ENCODE measurements at regions not wholly inside any gene's neighbourhood (a gene's known extent, or its start where the extent isn't known, plus 50 kb on each side); places are given as distances from the start of the nearest gene placed in this dataset.
A peak's percentile ranks its signal among the peaks of the same experiment; 100 is the strongest.

- H3K27ac Mint-ChIP-seq, result no peak overlapping the region
- H3K36me3 Mint-ChIP-seq, result peaks cover 4 to 5% of the 10 kb centered on the region in 2 donors
- DNase-seq (ENCODE audit: low spot score in 2 of 2), result no peak
- no peak for ATAC-seq
- no peaks in the 10 kb centered on the region for H3K9me3 Mint-ChIP-seq
Measured at GRCh38 chr20:62569615-62570014, 72.7 kb upstream of the SLCO4A1 start.

- no peak for DNase-seq (ENCODE audit: low spot score in 2 of 2)
- H3K9me3 Mint-ChIP-seq, result no peaks in the 10 kb centered on the region
- no peak for ATAC-seq
- peaks cover 4 to 5% of the 10 kb centered on the region in 2 donors for H3K36me3 Mint-ChIP-seq
- no peak overlapping the region for H3K27ac Mint-ChIP-seq
Measured at GRCh38 chr20:62570403-62570802, 71.9 kb upstream of the SLCO4A1 start.

- no peak overlapping the region for H3K27ac Mint-ChIP-seq
- DNase-seq (ENCODE audit: low spot score in 2 of 2) (no peak), ATAC-seq (no peak)
- no peaks in the 10 kb centered on the region for H3K9me3 Mint-ChIP-seq
- H3K36me3 Mint-ChIP-seq, result peaks cover 4 to 5% of the 10 kb centered on the region in 2 donors
Measured at GRCh38 chr20:62570897-62571668, 71.2 kb upstream of the SLCO4A1 start.

- Mint-ChIP-seq H3K27ac (no peak overlapping the region), H3K9me3 (no peaks in the 10 kb centered on the region), H3K36me3 (peaks cover 4 to 5% of the 10 kb centered on the region in 2 donors)
- DNase-seq (ENCODE audit: low spot score in 2 of 2), result no peak
- peak in 1 of 2 donors; percentile 70 for ATAC-seq
Measured at GRCh38 chr20:62571669-62572344, 70.5 kb upstream of the SLCO4A1 start.

GRCh38 chr20:62572980-62573379, 69.3 kb upstream of the SLCO4A1 start:
- no peaks in the 10 kb centered on the region for H3K9me3 Mint-ChIP-seq
- no peak overlapping the region for H3K27ac Mint-ChIP-seq
- ATAC-seq (no peak), DNase-seq (ENCODE audit: low spot score in 2 of 2) (no peak)
- peaks cover 4 to 5% of the 10 kb centered on the region in 2 donors for H3K36me3 Mint-ChIP-seq

- Mint-ChIP-seq H3K27ac (no peak overlapping the region), H3K36me3 (peaks cover 4 to 5% of the 10 kb centered on the region in 2 donors), H3K9me3 (no peaks in the 10 kb centered on the region)
- DNase-seq (ENCODE audit: low spot score in 2 of 2), result no peak
- no peak for ATAC-seq
Measured at GRCh38 chr20:62573817-62574216, 68.5 kb upstream of the SLCO4A1 start.

- Mint-ChIP-seq H3K9me3 (no peaks in the 10 kb centered on the region), H3K27ac (no peak overlapping the region), H3K36me3 (peaks cover 4 to 5% of the 10 kb centered on the region in 2 donors)
- ATAC-seq, result no peak
- no peak for DNase-seq (ENCODE audit: low spot score in 2 of 2)
Measured at GRCh38 chr20:62574230-62574993, 67.9 kb upstream of the SLCO4A1 start.

- ATAC-seq, result no peak
- no peak for DNase-seq (ENCODE audit: low spot score in 2 of 2)
- Mint-ChIP-seq H3K27ac (no peak overlapping the region), H3K36me3 (peaks cover 4 to 5% of the 10 kb centered on the region in 2 donors), H3K9me3 (no peaks in the 10 kb centered on the region)
Measured at GRCh38 chr20:62575976-62576722, 66.2 kb upstream of the SLCO4A1 start.

GRCh38 chr20:62576815-62577489, 65.4 kb upstream of the SLCO4A1 start:
- H3K27ac Mint-ChIP-seq, result no peak overlapping the region
- DNase-seq (ENCODE audit: low spot score in 2 of 2) (no peak), ATAC-seq (no peak)
- H3K9me3 Mint-ChIP-seq, result no peaks in the 10 kb centered on the region
- H3K36me3 Mint-ChIP-seq, result peaks cover 3 to 5% of the 10 kb centered on the region in 2 donors

- Mint-ChIP-seq H3K27ac (no peak overlapping the region), H3K36me3 (no peaks in the 10 kb centered on the region), H3K9me3 (no peaks in the 10 kb centered on the region)
- no peak for ATAC-seq
- DNase-seq (ENCODE audit: low spot score in 2 of 2), result no peak
Measured at GRCh38 chr20:62577490-62577836, 64.8 kb upstream of the SLCO4A1 start.

GRCh38 chr20:62578294-62578897, 63.9 kb upstream of the SLCO4A1 start:
- ATAC-seq (no peak), DNase-seq (ENCODE audit: low spot score in 2 of 2) (no peak)
- Mint-ChIP-seq H3K9me3 (no peaks in the 10 kb centered on the region), H3K27ac (peak overlapping the region in 1 of 2 donors; percentile 72), H3K36me3 (no peaks in the 10 kb centered on the region)

- ATAC-seq (no peak), DNase-seq (ENCODE audit: low spot score in 2 of 2) (no peak)
- Mint-ChIP-seq H3K27ac (peak overlapping the region in 1 of 2 donors; percentile 72), H3K36me3 (no peaks in the 10 kb centered on the region), H3K9me3 (no peaks in the 10 kb centered on the region)
Measured at GRCh38 chr20:62580052-62580451, 62.3 kb upstream of the SLCO4A1 start.

GRCh38 chr20:62580733-62581132, 61.6 kb upstream of the SLCO4A1 start:
- ATAC-seq (no peak), DNase-seq (ENCODE audit: low spot score in 2 of 2) (no peak)
- no peak overlapping the region for H3K27ac Mint-ChIP-seq
- no peaks in the 10 kb centered on the region for H3K36me3 Mint-ChIP-seq
- H3K9me3 Mint-ChIP-seq, result no peaks in the 10 kb centered on the region

GRCh38 chr20:62581308-62581707, 61.0 kb upstream of the SLCO4A1 start:
- no peak for DNase-seq (ENCODE audit: low spot score in 2 of 2)
- no peak for ATAC-seq
- Mint-ChIP-seq H3K27ac (no peak overlapping the region), H3K9me3 (no peaks in the 10 kb centered on the region), H3K36me3 (no peaks in the 10 kb centered on the region)

- ATAC-seq (no peak), DNase-seq (ENCODE audit: low spot score in 2 of 2) (no peak)
- no peaks in the 10 kb centered on the region for H3K9me3 Mint-ChIP-seq
- no peak overlapping the region for H3K27ac Mint-ChIP-seq
- no peaks in the 10 kb centered on the region for H3K36me3 Mint-ChIP-seq
Measured at GRCh38 chr20:62581806-62582205, 60.5 kb upstream of the SLCO4A1 start.

GRCh38 chr20:62583424-62583920, 58.8 kb upstream of the SLCO4A1 start:
- H3K27ac Mint-ChIP-seq, result no peak overlapping the region
- no peaks in the 10 kb centered on the region for H3K36me3 Mint-ChIP-seq
- no peak for DNase-seq (ENCODE audit: low spot score in 2 of 2)
- no peaks in the 10 kb centered on the region for H3K9me3 Mint-ChIP-seq
- no peak for ATAC-seq

All from activated naive CD4-positive, alpha-beta T cell treated with anti-CD3 and anti-CD28 coated beads, Interleukin-2, amount 50 U/mL, for 72 hours (primary cell).